Breast epithelium (tissue), 4 donors: ENCODE measurements at regions not wholly inside any gene's neighbourhood (a gene's known extent, or its start where the extent isn't known, plus 50 kb on each side); places are given as distances from the start of the nearest gene placed in this dataset.
"Not testable (repeated sequence)": the region's sequence is repeated elsewhere in the genome, so short reads cannot be mapped to it uniquely, and the experiment has no call there.

Source experiments
- DNase-seq, 2 donors: peaks; one replicate each; pipeline ENCODE4 v3.0.0-alpha.2; 2019; ENCODE audit warnings: low spot score in 2 of 2
- H3K27ac ChIP-seq, 2 donors: fragments of 200-600 bp; sonication (generic) in 1 of 2; one replicate each; pipeline ENCODE4 v1.5.1; 2016 to 2019; ENCODE audit warnings: mild to moderate bottlenecking in 1 of 2
- H3K27me3 ChIP-seq, 2 donors: fragments of 200-600 bp; sonication (generic) in 1 of 2; one replicate each; pipeline versions ENCODE4 v1.5.1 to v1.6.0; 2017 to 2019; ENCODE audit warnings: control low read depth in 1 of 2, mild to moderate bottlenecking in 1 of 2
- H3K36me3 ChIP-seq: fragments of 200-600 bp; one replicate; pipeline ENCODE4 v1.5.1; 2019
- H3K4me1 ChIP-seq, 2 donors: fragments of 200-600 bp; sonication (generic); one replicate each; pipeline ENCODE4 v1.5.1; 2016 to 2019; ENCODE audit warnings: control low read depth in 1 of 2
- H3K4me3 ChIP-seq, 3 donors: fragments of 200-600 bp; sonication (generic); 1 replicate in 2 of 3; 2 replicates in 1 of 3; pipeline ENCODE4 v1.5.1; 2016 to 2019; ENCODE audit warnings: mild to moderate bottlenecking in 3 of 3, moderate library complexity in 2 of 3
- H3K9me3 ChIP-seq, 2 donors: fragments of 200-600 bp; sonication (generic) in 1 of 2; one replicate each; pipeline ENCODE4 v1.5.1; 2016 to 2019; ENCODE audit warnings: control low read depth in 1 of 2
- CTCF ChIP-seq, 3 donors: fragments of 450-650 bp; IDR thresholded peaks; one replicate each; pipeline ENCODE4 v1.5.1; 2016 to 2017; ENCODE audit warnings: antibody characterized with exemption in 3 of 3, mild to moderate bottlenecking in 3 of 3, moderate library complexity in 3 of 3
- POLR2A ChIP-seq: fragments of 450-650 bp; IDR thresholded peaks from one replicate; pipeline ENCODE4 v1.6.1; 2016; ENCODE audit warnings: antibody characterized with exemption, mild to moderate bottlenecking, moderate library complexity
- POLR2AphosphoS5 ChIP-seq, 3 donors: sonication (generic); formaldehyde crosslinking; IDR thresholded peaks; one replicate each; pipeline ENCODE4 v1.6.1; 2017; ENCODE audit warnings: antibody characterized with exemption in 3 of 3
- intact Hi-C: fragments of 100-400 bp; cut with DNase I; formaldehyde crosslinking; loops from one replicate; pipeline ENCODE4 v1.15.1; 2023; ENCODE audit warnings: low total_unique reads

- no peaks in the 10 kb centered on the region for H3K9me3 ChIP-seq
- DNase-seq: no peak
- no peaks in the 10 kb centered on the region for H3K4me1 ChIP-seq
- H3K36me3 ChIP-seq: no peaks in the 10 kb centered on the region
- H3K27ac ChIP-seq: no peak overlapping the region
- peaks cover 0 to 3% of the 10 kb centered on the region in 2 donors for H3K27me3 ChIP-seq
- intact Hi-C loops: no loop called here
- H3K4me3 ChIP-seq: no peak overlapping the region
- TF ChIP-seq POLR2AphosphoS5 (IDR thresholded peaks at IDR 0.05) (no peak), POLR2A (no peak), CTCF (IDR thresholded peaks at IDR 0.05) (no peak)
Measured at GRCh38 chr22:34403667-34404066, 483.4 kb upstream of the LARGE1 start.

DNA sequence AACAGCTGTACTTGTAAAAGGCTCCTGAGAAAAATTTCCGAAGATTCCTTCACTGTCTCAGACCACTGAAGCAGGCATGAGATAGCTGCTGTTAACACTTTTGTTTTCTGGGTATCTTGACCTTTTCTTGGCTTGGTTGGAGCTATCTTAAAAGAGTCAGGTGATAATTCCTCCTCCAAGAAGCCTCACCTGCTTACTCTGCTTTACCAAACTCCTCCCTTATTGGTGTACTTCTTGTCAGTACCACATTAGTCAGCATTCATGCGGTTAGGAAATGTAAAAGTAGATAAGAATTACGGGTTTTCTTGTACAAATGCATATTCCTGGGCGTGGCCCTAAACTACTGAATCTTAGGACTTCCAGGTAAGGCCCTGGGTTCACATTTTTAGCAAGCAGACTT is 489.8 kb upstream of the LARGE1 start:
- H3K27me3 ChIP-seq: peaks cover 0 to 7% of the 10 kb centered on the region in 2 donors
- no peak for DNase-seq
- no peaks in the 10 kb centered on the region for H3K4me1 ChIP-seq
- H3K9me3 ChIP-seq: no peaks in the 10 kb centered on the region
- H3K27ac ChIP-seq: no peak overlapping the region
- H3K36me3 ChIP-seq: no peaks in the 10 kb centered on the region
- no peak overlapping the region for H3K4me3 ChIP-seq
- no peak for TF ChIP-seq CTCF (IDR thresholded peaks at IDR 0.05)
- intact Hi-C loops: no loop called here

GRCh38 chr22:34414467-34415440 is 494.5 kb upstream of the LARGE1 start:
- Histone ChIP-seq H3K9me3 (no peaks in the 10 kb centered on the region), H3K36me3 (no peaks in the 10 kb centered on the region), H3K4me3 (no peak overlapping the region), H3K27ac (no peak overlapping the region), H3K27me3 (peaks cover 0 to 4% of the 10 kb centered on the region in 2 donors), H3K4me1 (no peaks in the 10 kb centered on the region)
- peak in 1 of 2 donors; percentile 20 for DNase-seq
- intact Hi-C loops: no loop called here
- TF ChIP-seq CTCF (IDR thresholded peaks at IDR 0.05) (peak in 2 of 3 donors; percentile 22 to 44), POLR2A (no peak), POLR2AphosphoS5 (IDR thresholded peaks at IDR 0.05) (no peak)

DNA sequence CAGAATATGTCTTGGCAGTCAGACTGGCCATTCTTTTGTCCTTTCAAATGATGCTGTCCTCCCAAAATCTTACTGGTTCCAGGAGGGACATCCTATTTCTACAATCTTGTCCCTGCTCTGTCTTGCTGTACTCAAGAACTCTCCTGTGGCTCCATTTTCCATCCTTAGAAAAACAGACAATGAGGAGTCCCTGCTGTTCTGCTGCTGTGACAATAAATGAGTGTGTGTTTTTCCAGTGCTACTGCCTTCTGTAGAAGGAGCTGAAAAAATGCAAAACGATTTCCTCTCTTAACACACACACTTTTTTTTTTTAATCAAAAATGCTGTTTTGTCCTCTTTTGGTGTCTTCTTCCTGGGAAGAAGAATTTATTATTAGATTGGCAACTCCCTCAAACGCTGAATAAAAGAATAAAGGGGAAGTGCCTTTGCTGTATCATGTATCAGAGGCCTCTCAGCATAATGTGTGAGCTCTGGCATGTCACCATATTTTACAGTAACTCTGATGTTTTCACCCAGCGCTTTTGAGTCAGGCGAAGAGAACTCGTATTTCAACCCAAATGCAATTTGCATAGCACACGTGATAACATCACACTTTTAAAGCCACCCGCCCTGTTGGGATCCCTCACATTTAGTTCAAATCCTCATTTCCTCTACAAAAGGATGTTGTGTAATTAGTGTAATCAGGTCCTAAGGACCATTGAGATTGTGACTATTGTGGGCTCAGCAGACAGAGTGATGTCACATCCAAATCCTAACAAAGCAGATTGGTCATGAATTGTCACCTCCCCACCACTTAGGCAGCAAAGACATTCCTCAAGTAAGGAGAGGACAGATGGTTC is 496.0 kb upstream of the LARGE1 start:
- H3K4me3 ChIP-seq: no peak overlapping the region
- intact Hi-C loops: no loop called here
- H3K4me1 ChIP-seq: no peaks in the 10 kb centered on the region

GRCh38 chr22:34422948-34423347 is 502.7 kb upstream of the LARGE1 start:
- H3K27ac ChIP-seq, H3K36me3 ChIP-seq, H3K27me3 ChIP-seq, H3K4me3 ChIP-seq, H3K4me1 ChIP-seq, intact Hi-C loops, H3K9me3 ChIP-seq, DNase-seq: not testable (repeated sequence)

More for the DNA sequence above, 496.0 kb upstream of the LARGE1 start:
- no peak for TF ChIP-seq POLR2A
- no peak for TF ChIP-seq CTCF (IDR thresholded peaks at IDR 0.05)
- no peak for TF ChIP-seq POLR2AphosphoS5 (IDR thresholded peaks at IDR 0.05)
- DNase-seq: no peak
- H3K27ac ChIP-seq: no peak overlapping the region
- H3K36me3 ChIP-seq: no peaks in the 10 kb centered on the region
- no peaks in the 10 kb centered on the region for H3K9me3 ChIP-seq
- no peaks in the 10 kb centered on the region for H3K27me3 ChIP-seq
